Stimulated activated CD8-positive, alpha-beta memory T cell treated with anti-CD3 and anti-CD28 coated beads, Interleukin-4, amount 100 ng/mL, for 4 hours (primary cell): ENCODE measurements at regions not wholly inside any gene's neighbourhood (a gene's known extent, or its start where the extent isn't known, plus 50 kb on each side); places are given as distances from the start of the nearest gene placed in this dataset.
"Not testable (repeated sequence)": the region's sequence is repeated elsewhere in the genome, so short reads cannot be mapped to it uniquely, and the experiment has no call there.

Experiments used
- DNase-seq, 2 donors: peaks; one replicate each; pipeline ENCODE4 v3.0.0-alpha.2; 2020; ENCODE audit warnings: low read depth in 2 of 2, low spot score in 1 of 2

- no peak for DNase-seq
Measured at GRCh38 chr6:134416418-134417154, 98.7 kb upstream of the SGK1 start.

DNA sequence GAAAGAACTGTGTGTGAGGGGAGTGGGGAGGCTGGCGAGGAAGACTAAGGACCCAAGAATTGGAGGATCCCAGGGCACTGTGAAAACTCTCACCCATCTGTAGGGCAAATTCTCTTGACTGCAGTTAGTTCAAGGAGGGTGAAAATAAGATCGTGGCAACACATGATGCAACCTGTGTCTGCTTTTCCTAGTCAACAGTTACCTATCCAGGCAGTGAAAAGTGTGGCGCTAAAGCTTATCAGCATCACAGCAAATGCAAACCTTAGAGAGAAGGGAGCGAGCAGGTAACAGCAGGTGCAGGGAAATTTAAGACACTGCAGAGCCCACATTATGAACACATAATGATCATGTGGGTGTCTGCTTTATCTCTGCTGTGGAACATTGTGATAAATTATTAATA, 97.7 kb upstream of the SGK1 start:
- no peak for DNase-seq

DNA sequence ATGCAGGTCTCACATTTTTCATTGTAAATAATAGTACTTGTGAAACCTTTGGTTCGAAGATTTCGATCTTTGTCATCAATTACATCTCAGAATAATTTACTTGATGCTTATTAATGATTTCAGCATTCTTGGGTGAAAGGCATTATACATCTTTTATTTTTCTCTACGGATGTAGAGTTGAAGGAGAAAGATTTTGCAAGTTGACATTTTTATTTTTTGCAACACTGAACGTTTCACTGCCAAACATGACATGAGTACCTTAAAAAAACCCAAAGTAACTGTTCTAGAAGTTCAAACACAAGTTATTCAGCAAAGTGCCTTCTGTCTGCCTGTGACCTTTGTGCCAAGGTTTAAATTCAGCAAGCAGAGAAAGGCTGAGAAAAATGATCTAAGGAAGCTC, 97.3 kb upstream of the SGK1 start:
- DNase-seq, result no peak

DNA sequence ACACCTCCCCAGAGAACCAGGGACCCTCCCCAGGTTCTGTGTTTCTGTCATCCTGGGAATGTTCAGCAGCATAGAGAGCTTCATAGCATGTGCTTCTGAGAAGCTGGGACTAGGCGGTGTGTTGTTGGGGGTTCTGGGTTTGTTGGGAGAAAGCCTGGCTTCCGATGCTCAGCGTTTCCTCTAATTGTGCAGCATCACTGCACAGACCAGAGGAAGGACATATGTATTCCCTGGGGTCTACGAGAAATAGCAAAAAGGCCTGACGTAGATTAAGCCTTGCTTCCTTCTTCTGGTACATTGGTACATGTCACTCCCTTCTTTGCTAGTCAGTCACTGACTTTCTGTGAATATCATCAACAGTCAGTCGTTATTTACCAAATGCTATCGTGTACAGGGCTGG, 96.9 kb upstream of the SGK1 start:
- no peak for DNase-seq

GRCh38 chr6:134413241-134413643, 95.3 kb upstream of the SGK1 start:
- DNase-seq, result no peak

GRCh38 chr6:134410541-134410940, 92.6 kb upstream of the SGK1 start:
- DNase-seq, result no peak

- no peak for DNase-seq
Measured at GRCh38 chr6:134407791-134408190, 89.9 kb upstream of the SGK1 start.

DNA sequence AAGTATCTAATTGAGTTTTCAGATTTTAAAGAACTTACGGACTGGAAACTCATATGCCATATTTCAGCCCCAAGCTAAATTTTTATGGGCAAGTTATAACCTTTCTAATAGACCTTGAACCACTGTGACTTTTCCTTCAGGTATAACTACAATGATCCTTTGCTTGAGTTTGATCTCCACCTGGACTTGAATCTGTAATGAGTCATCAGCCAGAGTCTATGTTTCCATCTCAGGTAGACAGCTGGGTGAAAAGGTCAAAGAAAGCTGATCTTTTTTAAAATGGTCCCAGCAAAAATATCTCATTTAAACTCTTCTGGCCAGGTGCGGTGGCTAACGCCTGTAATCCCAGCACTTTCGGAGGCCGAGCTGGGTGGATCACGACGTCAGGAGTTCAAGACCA, 88.4 kb upstream of the SGK1 start:
- no peak for DNase-seq

GRCh38 chr6:134405386-134406087, 87.6 kb upstream of the SGK1 start:
- DNase-seq, result no peak

- not testable (repeated sequence) for DNase-seq
Measured at GRCh38 chr6:134403312-134403711, 85.4 kb upstream of the SGK1 start.

DNA sequence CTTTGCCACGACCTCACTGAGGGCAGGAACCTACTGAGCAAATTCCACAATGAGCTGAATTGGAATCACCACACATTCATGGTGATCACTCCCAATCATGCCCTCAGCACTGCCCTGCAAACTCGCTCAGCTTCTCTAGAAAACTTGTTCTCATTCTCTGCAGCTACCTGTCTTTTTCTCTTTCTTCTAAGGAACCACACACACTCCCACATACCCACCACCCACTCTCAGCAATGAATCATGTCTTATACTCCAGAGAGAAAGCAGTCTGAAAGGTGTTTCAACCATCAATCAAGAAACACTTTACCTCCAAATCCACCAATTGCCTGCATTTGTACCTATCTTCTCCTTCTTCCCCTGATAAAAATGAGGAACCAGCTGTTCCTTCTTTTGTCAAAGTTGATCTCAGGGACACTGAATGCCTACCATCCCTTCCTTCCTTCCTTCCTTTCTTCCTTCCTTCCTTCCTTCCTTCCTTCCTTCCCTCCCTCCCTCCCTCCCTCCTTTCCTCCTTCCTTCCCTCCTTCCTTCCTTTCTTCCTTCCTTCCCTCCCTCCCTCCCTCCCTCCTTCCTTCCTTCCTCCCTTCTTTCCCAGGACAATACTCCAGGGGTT, 84.6 kb upstream of the SGK1 start:
- peak in 1 of 2 donors; percentile 18 for DNase-seq

DNA sequence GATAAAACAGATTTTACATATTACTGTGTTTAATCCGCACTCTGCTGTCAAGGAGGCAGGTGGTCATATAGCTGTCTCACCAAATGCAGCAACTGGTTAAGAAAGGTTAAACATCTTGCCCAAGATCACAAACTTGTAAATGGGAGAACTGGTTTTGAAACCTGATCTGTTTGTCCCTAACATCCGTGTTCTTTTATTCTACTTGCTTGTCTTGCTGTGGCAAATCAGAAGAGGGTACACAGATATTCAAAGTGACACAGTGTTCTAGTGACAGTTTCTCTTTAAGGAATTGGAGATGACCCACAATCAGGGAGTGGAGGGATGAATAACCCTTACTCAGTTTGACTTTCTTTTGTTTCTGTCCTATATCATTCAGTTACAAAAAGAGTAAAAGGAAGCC, 83.0 kb upstream of the SGK1 start:
- no peak for DNase-seq

DNA sequence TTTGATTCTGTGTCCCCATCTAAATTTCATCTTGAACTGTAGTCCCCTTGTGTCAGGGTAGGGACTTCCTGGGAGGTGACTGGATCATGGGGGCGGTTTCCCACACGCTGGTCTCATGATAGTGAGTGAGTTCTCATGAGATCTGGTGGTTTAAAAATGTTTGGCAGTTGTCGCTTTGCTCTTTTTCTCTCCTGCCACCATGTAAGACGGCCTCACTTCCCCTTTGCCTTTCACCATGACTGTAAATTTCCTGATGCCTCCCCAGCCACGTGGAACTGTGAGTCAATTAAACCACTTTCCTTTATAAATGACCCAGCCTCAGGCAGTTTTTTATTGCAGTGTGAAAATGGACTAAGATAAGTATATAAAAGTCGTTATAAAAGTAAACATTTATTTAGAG, 80.5 kb upstream of the SGK1 start:
- DNase-seq, result no peak

GRCh38 chr6:134397676-134398075, 79.8 kb upstream of the SGK1 start:
- DNase-seq, result no peak

DNA sequence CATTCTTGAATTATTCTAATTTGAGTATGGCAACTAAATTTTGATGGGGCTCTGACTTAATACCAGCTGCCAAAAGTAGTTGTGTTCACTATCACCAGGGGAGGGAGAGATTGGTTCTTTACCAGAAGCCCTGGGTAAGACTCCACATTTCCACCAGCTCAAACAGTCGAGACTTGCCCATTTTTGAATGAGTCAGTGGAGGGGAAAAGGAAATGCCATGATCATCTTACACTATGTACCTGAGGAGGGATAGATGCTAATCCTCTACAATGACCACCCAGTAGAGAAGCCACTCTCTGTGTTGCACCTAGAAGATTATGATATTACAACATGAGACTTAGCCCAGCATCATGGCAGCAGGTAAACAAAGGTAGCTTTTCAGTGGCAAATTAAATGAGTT, 77.0 kb upstream of the SGK1 start:
- no peak for DNase-seq

DNA sequence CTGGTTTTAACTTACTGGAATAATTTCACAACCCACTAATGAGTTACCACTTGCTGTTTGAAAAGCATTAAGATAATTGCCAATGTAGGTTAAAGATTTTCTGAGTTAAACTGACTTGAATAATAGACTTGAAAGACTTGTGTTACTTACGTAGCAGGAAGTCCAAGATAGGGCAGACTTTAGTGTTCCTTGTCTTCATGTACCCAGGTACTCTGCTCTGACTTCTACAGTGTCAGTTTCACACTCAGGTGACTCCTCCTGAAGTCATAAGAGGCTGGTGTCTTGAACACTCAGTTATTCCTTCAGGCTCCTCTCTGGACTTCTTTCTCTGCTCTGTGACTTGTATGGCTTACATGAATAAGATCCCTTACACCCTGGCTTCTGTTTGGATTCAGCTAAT, 76.3 kb upstream of the SGK1 start:
- DNase-seq, result no peak

GRCh38 chr6:134391205-134391604, 73.3 kb upstream of the SGK1 start:
- no peak for DNase-seq

- DNase-seq, result no peak
Measured at GRCh38 chr6:134389658-134390057, 71.7 kb upstream of the SGK1 start.

- DNase-seq, result no peak
Measured at GRCh38 chr6:134389129-134389528, 71.2 kb upstream of the SGK1 start.

GRCh38 chr6:134386482-134386881, 68.6 kb upstream of the SGK1 start:
- not testable (repeated sequence) for DNase-seq

DNA sequence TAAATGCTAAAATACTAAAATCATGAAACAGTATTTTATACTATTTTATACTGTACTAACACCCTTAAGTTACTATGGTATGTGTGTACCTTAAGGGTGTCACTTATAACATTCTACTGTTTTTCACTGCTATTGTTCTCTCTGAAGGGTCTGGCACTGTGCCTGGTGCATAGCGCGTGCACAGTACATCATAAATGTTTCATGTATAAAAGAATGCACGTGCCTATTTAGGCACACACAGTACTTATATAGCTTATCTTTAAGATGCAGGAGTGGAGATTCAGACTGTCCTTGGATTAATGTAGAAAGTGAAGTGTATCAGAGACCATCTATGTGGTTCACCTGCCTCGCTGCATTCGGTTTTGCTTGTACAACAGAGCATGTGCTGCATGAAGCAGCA, 64.0 kb upstream of the SGK1 start:
- no peak for DNase-seq

GRCh38 chr6:134379599-134379998, 61.7 kb upstream of the SGK1 start:
- no peak for DNase-seq
